ENCODE measurements at regions not wholly inside any gene's neighbourhood (a gene's known extent, or its start where the extent isn't known, plus 50 kb on each side); places are given as distances from the start of the nearest gene placed in this dataset.

GRCh38 chr12:118606690-118607089 lies 230.3 kb downstream of the SUDS3 start:
- DNase-seq (ENCODE audit: low read depth in 2 of 3, low spot score in 2 of 3): no peak

GRCh38 chr12:118607831-118608230 lies 231.5 kb downstream of the SUDS3 start:
- DNase-seq (ENCODE audit: low read depth in 2 of 3, low spot score in 2 of 3): no peak

GRCh38 chr12:118608770-118609344 lies 232.5 kb downstream of the SUDS3 start:
- DNase-seq (ENCODE audit: low read depth in 2 of 3, low spot score in 2 of 3): no peak

GRCh38 chr12:118611295-118611694 lies 234.9 kb downstream of the SUDS3 start:
- DNase-seq (ENCODE audit: low read depth in 2 of 3, low spot score in 2 of 3): no peak

GRCh38 chr12:118611770-118612169 lies 235.4 kb downstream of the SUDS3 start:
- no peak for DNase-seq (ENCODE audit: low read depth in 2 of 3, low spot score in 2 of 3)

GRCh38 chr12:118617611-118618450 lies 241.5 kb downstream of the SUDS3 start:
- no peak for DNase-seq (ENCODE audit: low read depth in 2 of 3, low spot score in 2 of 3)

GRCh38 chr12:118618695-118619094 lies 242.3 kb downstream of the SUDS3 start:
- no peak for DNase-seq (ENCODE audit: low read depth in 2 of 3, low spot score in 2 of 3)

GRCh38 chr12:118625050-118625675 lies 248.8 kb downstream of the SUDS3 start:
- no peak for DNase-seq (ENCODE audit: low read depth in 2 of 3, low spot score in 2 of 3)

GRCh38 chr12:118633071-118633470 lies 256.7 kb downstream of the SUDS3 start:
- DNase-seq (ENCODE audit: low read depth in 2 of 3, low spot score in 2 of 3): no peak

GRCh38 chr12:118635276-118635675 lies 258.9 kb downstream of the SUDS3 start:
- no peak for DNase-seq (ENCODE audit: low read depth in 2 of 3, low spot score in 2 of 3)

- no peak for DNase-seq (ENCODE audit: low read depth in 2 of 3, low spot score in 2 of 3)
These were observed 261.5 kb downstream of the SUDS3 start for GRCh38 chr12:118637767-118638370.

GRCh38 chr12:118641249-118641648 lies 264.9 kb downstream of the SUDS3 start:
- DNase-seq (ENCODE audit: low read depth in 2 of 3, low spot score in 2 of 3): no peak

- DNase-seq (ENCODE audit: low read depth in 2 of 3, low spot score in 2 of 3): no peak
These were observed 268.9 kb downstream of the SUDS3 start for GRCh38 chr12:118645219-118645618.

- no peak for DNase-seq (ENCODE audit: low read depth in 2 of 3, low spot score in 2 of 3)
These were observed 273.6 kb downstream of the SUDS3 start for GRCh38 chr12:118649765-118650585.

GRCh38 chr12:118650586-118650960 lies 274.2 kb downstream of the SUDS3 start:
- DNase-seq (ENCODE audit: low read depth in 2 of 3, low spot score in 2 of 3): no peak

- DNase-seq (ENCODE audit: low read depth in 2 of 3, low spot score in 2 of 3): no peak
These were observed 275.1 kb downstream of the SUDS3 start for GRCh38 chr12:118651487-118651886.

- DNase-seq (ENCODE audit: low read depth in 2 of 3, low spot score in 2 of 3): no peak
These were observed 279.2 kb downstream of the SUDS3 start for GRCh38 chr12:118655588-118655987.

- no peak for DNase-seq (ENCODE audit: low read depth in 2 of 3, low spot score in 2 of 3)
These were observed 300.9 kb upstream of the SRRM4 start for GRCh38 chr12:118680356-118680963.

GRCh38 chr12:118682656-118683055 lies 298.7 kb upstream of the SRRM4 start:
- DNase-seq (ENCODE audit: low read depth in 2 of 3, low spot score in 2 of 3): no peak

- no peak for DNase-seq (ENCODE audit: low read depth in 2 of 3, low spot score in 2 of 3)
These were observed 295.2 kb upstream of the SRRM4 start for GRCh38 chr12:118685983-118686607.
